ENCODE measurements at regions not wholly inside any gene's neighbourhood (a gene's known extent, or its start where the extent isn't known, plus 50 kb on each side); places are given as distances from the start of the nearest gene placed in this dataset.
A peak's percentile ranks its signal among the peaks of the same experiment; 100 is the strongest.
"Not testable (repeated sequence)": the region's sequence is repeated elsewhere in the genome, so short reads cannot be mapped to it uniquely, and the experiment has no call there.

GRCh38 chr11:104771763-104772162, 126.5 kb downstream of the CASP12 start:
- no peak for FAIRE-seq
- no peak overlapping the region for H3K27ac ChIP-seq (ENCODE audit: low read depth in 2 of 2, low read length in 2 of 2)
- H3K4me1 ChIP-seq (ENCODE audit: control insufficient read depth in 2 of 3, insufficient read depth in 2 of 3, low read depth in 1 of 3, low read length in 3 of 3) = no peaks in the 10 kb centered on the region
- H3K27me3 ChIP-seq (ENCODE audit: control insufficient read depth, insufficient read depth, low read length) = no peaks in the 10 kb centered on the region
- peaks cover 0 to 4% (median 0%) of the 10 kb centered on the region in 3 donors for H3K9me3 ChIP-seq (ENCODE audit: control insufficient read depth in 2 of 3, insufficient read depth in 1 of 3, low read length in 3 of 3)
- no peak overlapping the region for H3K4me3 ChIP-seq (ENCODE audit: low read length in 3 of 3)
- intact Hi-C loops (cut with DNase I) = no loop called here
- H3K9ac ChIP-seq (ENCODE audit: low read length in 3 of 3) = no peak overlapping the region
- no peak for DNase-seq
- H3K36me3 ChIP-seq (ENCODE audit: control insufficient read depth in 2 of 3, insufficient read depth in 3 of 3, low read length in 3 of 3) = no peaks in the 10 kb centered on the region
- no peak for TF ChIP-seq CTCF (IDR thresholded peaks at IDR 0.05; ENCODE audit: borderline replicate concordance, extremely low read depth, insufficient read depth)

GRCh38 chr11:104771046-104771445, 127.2 kb downstream of the CASP12 start:
- H3K36me3 ChIP-seq (ENCODE audit: control insufficient read depth in 2 of 3, insufficient read depth in 3 of 3, low read length in 3 of 3); H3K4me3 ChIP-seq (ENCODE audit: low read length in 3 of 3); H3K27me3 ChIP-seq (ENCODE audit: control insufficient read depth, insufficient read depth, low read length); H3K4me1 ChIP-seq (ENCODE audit: control insufficient read depth in 2 of 3, insufficient read depth in 2 of 3, low read depth in 1 of 3, low read length in 3 of 3); H3K9ac ChIP-seq (ENCODE audit: low read length in 3 of 3); H3K9me3 ChIP-seq (ENCODE audit: control insufficient read depth in 2 of 3, insufficient read depth in 1 of 3, low read length in 3 of 3); DNase-seq; intact Hi-C loops (cut with DNase I); FAIRE-seq; H3K27ac ChIP-seq (ENCODE audit: low read depth in 2 of 2, low read length in 2 of 2): not testable (repeated sequence)

- no peak for TF ChIP-seq CTCF (IDR thresholded peaks at IDR 0.05; ENCODE audit: borderline replicate concordance, extremely low read depth, insufficient read depth)
- DNase-seq (no peak), FAIRE-seq (no peak)
- H3K9ac ChIP-seq (ENCODE audit: low read length in 3 of 3) = no peak overlapping the region
- no peak overlapping the region for H3K27ac ChIP-seq (ENCODE audit: low read depth in 2 of 2, low read length in 2 of 2)
- no peaks in the 10 kb centered on the region for H3K36me3 ChIP-seq (ENCODE audit: control insufficient read depth in 2 of 3, insufficient read depth in 3 of 3, low read length in 3 of 3)
- H3K4me3 ChIP-seq (ENCODE audit: low read length in 3 of 3) = no peak overlapping the region
- no peaks in the 10 kb centered on the region for H3K27me3 ChIP-seq (ENCODE audit: control insufficient read depth, insufficient read depth, low read length)
- H3K9me3 ChIP-seq (ENCODE audit: control insufficient read depth in 2 of 3, insufficient read depth in 1 of 3, low read length in 3 of 3) = no peaks in the 10 kb centered on the region
- H3K4me1 ChIP-seq (ENCODE audit: control insufficient read depth in 2 of 3, insufficient read depth in 2 of 3, low read depth in 1 of 3, low read length in 3 of 3) = no peaks in the 10 kb centered on the region
- intact Hi-C loops (cut with DNase I) = no loop called here
Observed at GRCh38 chr11:104765401-104766095, 132.7 kb downstream of the CASP12 start.

GRCh38 chr11:104764710-104765045, 133.6 kb downstream of the CASP12 start:
- no peak for TF ChIP-seq CTCF (IDR thresholded peaks at IDR 0.05; ENCODE audit: borderline replicate concordance, extremely low read depth, insufficient read depth)
- no peak overlapping the region for H3K27ac ChIP-seq (ENCODE audit: low read depth in 2 of 2, low read length in 2 of 2)
- H3K36me3 ChIP-seq (ENCODE audit: control insufficient read depth in 2 of 3, insufficient read depth in 3 of 3, low read length in 3 of 3) = no peaks in the 10 kb centered on the region
- peaks cover 0 to 3% (median 0%) of the 10 kb centered on the region in 3 donors for H3K9me3 ChIP-seq (ENCODE audit: control insufficient read depth in 2 of 3, insufficient read depth in 1 of 3, low read length in 3 of 3)
- FAIRE-seq (no peak), DNase-seq (peak in 2 of 5 donors; percentile 7 to 13)
- no peak overlapping the region for H3K4me3 ChIP-seq (ENCODE audit: low read length in 3 of 3)
- no peaks in the 10 kb centered on the region for H3K27me3 ChIP-seq (ENCODE audit: control insufficient read depth, insufficient read depth, low read length)
- H3K4me1 ChIP-seq (ENCODE audit: control insufficient read depth in 2 of 3, insufficient read depth in 2 of 3, low read depth in 1 of 3, low read length in 3 of 3) = no peaks in the 10 kb centered on the region
- intact Hi-C loops (cut with DNase I) = no loop called here
- no peak overlapping the region for H3K9ac ChIP-seq (ENCODE audit: low read length in 3 of 3)

Measured in kidney (tissue), 13 donors.